IMR-90 (cell line): ENCODE measurements at regions not wholly inside any gene's neighbourhood (a gene's known extent, or its start where the extent isn't known, plus 50 kb on each side); places are given as distances from the start of the nearest gene placed in this dataset.

Experiments
- ATAC-seq: fragments of 200-7000 bp; cut with Tn5 transposase; 2 replicates; pipeline ENCODE4 v1.9.1; 2020; ENCODE audit warnings: low read depth, mild to moderate bottlenecking, moderate library complexity
- BruUV-seq: library from RNA; stranded (reverse); fragments of 400-500 nt; replicated peaks from 2 replicates; lab custom pipeline; 2021; lab: Mats Ljungman, UMichigan
- CTCF ChIA-PET: fragments of 300-600 bp; formaldehyde crosslinking; extraction: SDS; loops from one replicate; lab custom pipeline; 2021; ENCODE audit warnings: antibody characterized with exemption; lab: Yijun Ruan, JAX
- POLR2A ChIA-PET: fragments of 300-600 bp; sonication (Branson Sonifier 250); formaldehyde crosslinking; loops from one replicate; lab custom pipeline; 2022; ENCODE audit warnings: antibody characterized with exemption; ENCODE audit not compliant: unreplicated experiment; lab: Charles Lee
- DNase-seq: peaks from one replicate; pipeline ENCODE4 v3.0.0; 2013
- H2AFZ ChIP-seq: replicated peaks from 2 replicates; pipeline ENCODE3; 2013; ENCODE audit warnings: low read length, mild to moderate bottlenecking; ENCODE audit not compliant: poor library complexity
- H2AK5ac ChIP-seq: 2 replicates; pipeline ENCODE4 v1.6.1; 2013; ENCODE audit warnings: low read depth, low read length, inconsistent platforms
- H2AK9ac ChIP-seq: replicated peaks from 2 replicates; pipeline ENCODE3; 2013; ENCODE audit warnings: mild to moderate bottlenecking, low read depth, low read length, moderate library complexity; ENCODE audit not compliant: poor library complexity
- H2BK120ac ChIP-seq: 2 replicates; pipeline ENCODE4 v1.6.1; 2013; ENCODE audit warnings: low read depth, low read length, inconsistent platforms
- H2BK15ac ChIP-seq: 3 replicates; pipeline ENCODE4 v1.6.1; 2013; ENCODE audit warnings: low read depth, low read length, inconsistent platforms
- H2BK20ac ChIP-seq: 2 replicates; pipeline ENCODE4 v1.6.1; 2013; ENCODE audit warnings: low read depth, mild to moderate bottlenecking, inconsistent platforms, low read length, moderate library complexity
- H2BK5ac ChIP-seq: 2 replicates; pipeline ENCODE4 v1.6.1; 2013; ENCODE audit warnings: mild to moderate bottlenecking, low read depth, low read length, inconsistent platforms; ENCODE audit not compliant: poor library complexity, severe bottlenecking
- H3K14ac ChIP-seq: replicated peaks from 2 replicates; pipeline ENCODE4 v1.6.1; 2013; ENCODE audit warnings: low read depth, low read length, inconsistent platforms
- H3K18ac ChIP-seq: 2 replicates; pipeline ENCODE4 v1.6.1; 2013; ENCODE audit warnings: low read depth, low read length, control low read depth
- H3K23ac ChIP-seq: 2 replicates; pipeline ENCODE4 v1.6.1; 2013; ENCODE audit warnings: low read depth, low read length, inconsistent platforms
- H3K27ac ChIP-seq: 2 replicates; pipeline ENCODE4 v1.5.1; 2013; ENCODE audit warnings: mild to moderate bottlenecking, control low read depth, low read length; ENCODE audit not compliant: insufficient read depth
- H3K27me3 ChIP-seq: 2 replicates; pipeline ENCODE4 v1.6.1; 2013; ENCODE audit warnings: low read length; ENCODE audit not compliant: control insufficient read depth, insufficient read depth
- H3K36me3 ChIP-seq: 2 replicates; pipeline ENCODE4 v1.6.1; 2013; ENCODE audit warnings: low read length, mixed read lengths; ENCODE audit not compliant: control insufficient read depth, insufficient read depth
- H3K4ac ChIP-seq: 2 replicates; pipeline ENCODE4 v1.6.1; 2013; ENCODE audit warnings: low read depth, low read length, inconsistent platforms
- H3K4me1 ChIP-seq: 2 replicates; pipeline ENCODE4 v1.6.1; 2013; ENCODE audit warnings: low read length, mixed read lengths; ENCODE audit not compliant: control insufficient read depth, insufficient read depth
- H3K4me2 ChIP-seq: 2 replicates; pipeline ENCODE4 v1.6.1; 2013; ENCODE audit warnings: low read depth, mild to moderate bottlenecking, control low read depth, low read length, moderate library complexity
- H3K4me3 ChIP-seq: 2 replicates; pipeline ENCODE4 v1.5.1; 2013; ENCODE audit warnings: low read depth, mild to moderate bottlenecking, control low read depth, low read length, moderate library complexity; ENCODE audit not compliant: insufficient read depth
- H3K56ac ChIP-seq: 2 replicates; pipeline ENCODE4 v1.6.1; 2013; ENCODE audit warnings: low read length, inconsistent platforms; ENCODE audit not compliant: insufficient read depth; ENCODE audit errors: extremely low read depth
- H3K79me1 ChIP-seq, 2 experiments: 2 replicates each; pipeline ENCODE4 v1.6.1; 2013; ENCODE audit warnings: low read length in 2 of 2, inconsistent platforms in 1 of 2, low read depth in 1 of 2
- H3K9ac ChIP-seq: 2 replicates; pipeline ENCODE4 v1.6.1; 2013; ENCODE audit warnings: low read depth, low read length, control low read depth
- H3K9me1 ChIP-seq: 2 replicates; pipeline ENCODE4 v1.6.1; 2013; ENCODE audit warnings: low read length, inconsistent platforms; ENCODE audit not compliant: insufficient read depth
- H3K9me3 ChIP-seq: 2 replicates; pipeline ENCODE4 v1.6.1; 2013; ENCODE audit warnings: low read length; ENCODE audit not compliant: control insufficient read depth, insufficient read depth
- H4K20me1 ChIP-seq: 2 replicates; pipeline ENCODE4 v1.6.1; 2013; ENCODE audit warnings: low read length, inconsistent platforms; ENCODE audit not compliant: insufficient read depth
- H4K5ac ChIP-seq: 2 replicates; pipeline ENCODE4 v1.6.1; 2013; ENCODE audit warnings: mild to moderate bottlenecking, low read depth, low read length, control low read depth
- H4K8ac ChIP-seq, 2 experiments: 2 replicates each; pipeline ENCODE4 v1.6.1; 2013; ENCODE audit warnings: low read depth in 2 of 2, low read length in 2 of 2, control low read depth in 1 of 2, inconsistent platforms in 1 of 2
- H4K91ac ChIP-seq: 2 replicates; pipeline ENCODE4 v1.6.1; 2013; ENCODE audit warnings: low read depth, low read length, inconsistent platforms; ENCODE audit not compliant: insufficient read depth
- BHLHE40 ChIP-seq: fragments of 150-350 bp; IDR thresholded peaks from 2 replicates; pipeline ENCODE4 v1.6.1; 2016; ENCODE audit warnings: mild to moderate bottlenecking, low read depth, low read length
- CEBPB ChIP-seq: IDR thresholded peaks from 2 replicates; pipeline ENCODE4 v1.6.1; 2012; ENCODE audit warnings: low read depth, low read length, improper control_type of control experiment
- CHD1 ChIP-seq: IDR thresholded peaks from 2 replicates; pipeline ENCODE4 v1.6.1; 2012; ENCODE audit warnings: low read depth, low read length, improper control_type of control experiment
- ELK1 ChIP-seq: fragments of 150-350 bp; IDR thresholded peaks from 2 replicates; pipeline ENCODE4 v1.6.1; 2016; ENCODE audit warnings: low read depth, mild to moderate bottlenecking, low read length, moderate library complexity, borderline replicate concordance
- MAFK ChIP-seq: IDR thresholded peaks from 2 replicates; pipeline ENCODE4 v1.6.1; 2012; ENCODE audit warnings: low read depth, low read length, improper control_type of control experiment
- MAZ ChIP-seq: IDR thresholded peaks from 2 replicates; pipeline ENCODE4 v1.6.1; 2012; ENCODE audit warnings: low read depth, mild to moderate bottlenecking, low read length, improper control_type of control experiment, moderate library complexity, borderline replicate concordance
- POLR2A ChIP-seq: IDR thresholded peaks from 2 replicates; pipeline ENCODE4 v1.6.1; 2012; ENCODE audit warnings: mild to moderate bottlenecking, low read depth, low read length
- RAD21 ChIP-seq: IDR thresholded peaks from 2 replicates; pipeline ENCODE4 v1.6.1; 2012; ENCODE audit warnings: low read length, improper control_type of control experiment
- RCOR1 ChIP-seq: IDR thresholded peaks from 2 replicates; pipeline ENCODE4 v1.6.1; 2012; ENCODE audit warnings: mild to moderate bottlenecking, low read length, improper control_type of control experiment; ENCODE audit not compliant: insufficient replicate concordance
- SMC3 ChIP-seq: fragments of 150-350 bp; IDR thresholded peaks from 2 replicates; pipeline ENCODE4 v1.6.1; 2016; ENCODE audit warnings: low read depth, mild to moderate bottlenecking, antibody characterized with exemption, low read length, moderate library complexity
- USF2 ChIP-seq: fragments of 150-350 bp; IDR thresholded peaks from 2 replicates; pipeline ENCODE4 v1.6.1; 2017; ENCODE audit warnings: mild to moderate bottlenecking, antibody characterized with exemption, low read length, low read depth
- WGBS, 2 experiments: methylation state at CpG; one replicate each; pipeline versions ENCODE4 v1.1.5 to v1.1.7; 2013; ENCODE audit warnings: missing lambda C conversion rate in 2 of 2; ENCODE audit not compliant: insufficient read length in 1 of 2; ENCODE audit errors: extremely low coverage in 2 of 2; 5-methylcytosine and 5-hydroxymethylcytosine counted together
- dilution Hi-C: fragments of 300-500 bp; cut with HindIII; formaldehyde crosslinking; loops from one replicate; pipeline ENCODE4 v1.14.3; 2018; ENCODE audit warnings: low sequenced_read_pairs; ENCODE audit not compliant: unreplicated experiment
- in situ Hi-C: fragments of 300-500 bp; cut with MboI; formaldehyde crosslinking; loops from 3 replicates; pipeline ENCODE4 v1.14.3; 2019; ENCODE audit warnings: low sequenced_read_pairs, inconsistent platforms, mixed read lengths
- intact Hi-C: fragments of 100-400 bp; cut with micrococcal nuclease; formaldehyde crosslinking; loops from 2 replicates; pipeline ENCODE4 v1.10.0; 2022
- TF ChIP-seq, protein P1 (sequence below): conservative IDR thresholded peaks from 2 replicates; pipeline ENCODE4 v1.5.1; 2012; ENCODE audit warnings: mild to moderate bottlenecking, low read depth, low read length, improper control_type of control experiment

GRCh38 chr17:73911726-73912372 is 267.6 kb upstream of the SDK2 start:
- Histone ChIP-seq H3K4me1 (no peaks in the 10 kb centered on the region), H4K20me1 (no peaks in the 10 kb centered on the region), H3K27me3 (no peaks in the 10 kb centered on the region), H2BK20ac (no peak overlapping the region), H3K4me3 (no peak overlapping the region), H3K9me1 (no peaks in the 10 kb centered on the region), H3K36me3 (no peaks in the 10 kb centered on the region), H3K9me3 (peaks cover 34% of the 10 kb centered on the region), H4K5ac (no peak overlapping the region), H2AK5ac (no peak overlapping the region), H2AFZ (no peak overlapping the region), H2BK120ac (no peak overlapping the region), H2AK9ac (no peak overlapping the region), H3K4ac (no peak overlapping the region), H3K14ac (no peak overlapping the region), H3K79me1 (no peaks in the 10 kb centered on the region), H2BK5ac (no peak overlapping the region), H3K23ac (no peak overlapping the region), H3K4me2 (no peak overlapping the region), H3K27ac (no peak overlapping the region), H4K91ac (no peak overlapping the region), H4K8ac (no peak overlapping the region), H2BK15ac (no peak overlapping the region), H3K18ac (no peak overlapping the region), H3K56ac (no peak overlapping the region), H3K9ac (no peak overlapping the region)
- POLR2A ChIA-PET = no interaction called here
- no peak for ATAC-seq
- TF ChIP-seq POLR2A = no peak
- TF ChIP-seq ELK1 = no peak
- no peak for TF ChIP-seq MAFK
- TF ChIP-seq CHD1 = no peak
- TF ChIP-seq SMC3 = no peak
- TF ChIP-seq RCOR1 = no peak
- TF ChIP-seq, protein P1, sequence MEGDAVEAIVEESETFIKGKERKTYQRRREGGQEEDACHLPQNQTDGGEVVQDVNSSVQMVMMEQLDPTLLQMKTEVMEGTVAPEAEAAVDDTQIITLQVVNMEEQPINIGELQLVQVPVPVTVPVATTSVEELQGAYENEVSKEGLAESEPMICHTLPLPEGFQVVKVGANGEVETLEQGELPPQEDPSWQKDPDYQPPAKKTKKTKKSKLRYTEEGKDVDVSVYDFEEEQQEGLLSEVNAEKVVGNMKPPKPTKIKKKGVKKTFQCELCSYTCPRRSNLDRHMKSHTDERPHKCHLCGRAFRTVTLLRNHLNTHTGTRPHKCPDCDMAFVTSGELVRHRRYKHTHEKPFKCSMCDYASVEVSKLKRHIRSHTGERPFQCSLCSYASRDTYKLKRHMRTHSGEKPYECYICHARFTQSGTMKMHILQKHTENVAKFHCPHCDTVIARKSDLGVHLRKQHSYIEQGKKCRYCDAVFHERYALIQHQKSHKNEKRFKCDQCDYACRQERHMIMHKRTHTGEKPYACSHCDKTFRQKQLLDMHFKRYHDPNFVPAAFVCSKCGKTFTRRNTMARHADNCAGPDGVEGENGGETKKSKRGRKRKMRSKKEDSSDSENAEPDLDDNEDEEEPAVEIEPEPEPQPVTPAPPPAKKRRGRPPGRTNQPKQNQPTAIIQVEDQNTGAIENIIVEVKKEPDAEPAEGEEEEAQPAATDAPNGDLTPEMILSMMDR = no peak
- no peak for TF ChIP-seq BHLHE40
- no peak for TF ChIP-seq RAD21
- no peak for TF ChIP-seq CEBPB
- TF ChIP-seq MAZ = no peak
- TF ChIP-seq USF2 = no peak
- no TSS peak for BruUV-seq
- intact Hi-C loops (no loop called here), in situ Hi-C loops (no loop called here), dilution Hi-C loops (no loop called here)
- DNase-seq = no peak
- no CpG with 5 or more reads among the region's 6 CpGs for WGBS, 2 experiments
- CTCF ChIA-PET = no interaction called here
